ENCODE measurements at regions not wholly inside any gene's neighbourhood (a gene's known extent, or its start where the extent isn't known, plus 50 kb on each side); places are given as distances from the start of the nearest gene placed in this dataset.

DNA sequence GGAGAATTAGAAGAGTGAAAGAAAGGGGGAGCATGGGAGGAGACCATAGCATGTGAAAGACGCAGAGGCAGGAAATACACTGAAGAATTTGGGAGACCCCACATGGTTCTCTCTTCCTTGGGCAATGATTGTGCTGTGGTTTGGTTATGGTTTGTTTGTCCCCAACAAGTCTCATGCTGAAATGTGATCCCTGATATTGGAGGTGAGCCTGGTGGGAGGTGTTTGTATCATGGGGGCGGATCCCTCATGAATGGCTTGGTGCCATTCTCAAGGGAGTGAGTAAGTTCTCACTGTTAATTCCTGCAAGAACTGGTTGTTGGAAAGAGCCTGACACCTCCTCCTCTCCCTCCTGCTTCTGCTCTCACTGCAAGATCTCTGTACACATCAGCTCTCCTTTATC lies 78.6 kb upstream of the RAI2 start:
- Histone ChIP-seq H3K27ac (no peak overlapping the region), H3K36me3 (no peaks in the 10 kb centered on the region), H3K4me1 (no peaks in the 10 kb centered on the region), H3K27me3 (no peaks in the 10 kb centered on the region), H3K9me3 (no peaks in the 10 kb centered on the region), H3K4me3 (no peak overlapping the region)
- 63% methylated on average over 1 of the region's 2 CpGs; no CpG with 5 or more reads in 1 of the 2 donors for WGBS, 2 donors (ENCODE audit: low coverage in 1 of 2)
- TF ChIP-seq POLR2A (IDR thresholded peaks at IDR 0.05) (no peak), EP300 (IDR thresholded peaks at IDR 0.05) (no peak), POLR2AphosphoS5 (IDR thresholded peaks at IDR 0.05) (no peak)
- TF ChIP-seq, protein P1, sequence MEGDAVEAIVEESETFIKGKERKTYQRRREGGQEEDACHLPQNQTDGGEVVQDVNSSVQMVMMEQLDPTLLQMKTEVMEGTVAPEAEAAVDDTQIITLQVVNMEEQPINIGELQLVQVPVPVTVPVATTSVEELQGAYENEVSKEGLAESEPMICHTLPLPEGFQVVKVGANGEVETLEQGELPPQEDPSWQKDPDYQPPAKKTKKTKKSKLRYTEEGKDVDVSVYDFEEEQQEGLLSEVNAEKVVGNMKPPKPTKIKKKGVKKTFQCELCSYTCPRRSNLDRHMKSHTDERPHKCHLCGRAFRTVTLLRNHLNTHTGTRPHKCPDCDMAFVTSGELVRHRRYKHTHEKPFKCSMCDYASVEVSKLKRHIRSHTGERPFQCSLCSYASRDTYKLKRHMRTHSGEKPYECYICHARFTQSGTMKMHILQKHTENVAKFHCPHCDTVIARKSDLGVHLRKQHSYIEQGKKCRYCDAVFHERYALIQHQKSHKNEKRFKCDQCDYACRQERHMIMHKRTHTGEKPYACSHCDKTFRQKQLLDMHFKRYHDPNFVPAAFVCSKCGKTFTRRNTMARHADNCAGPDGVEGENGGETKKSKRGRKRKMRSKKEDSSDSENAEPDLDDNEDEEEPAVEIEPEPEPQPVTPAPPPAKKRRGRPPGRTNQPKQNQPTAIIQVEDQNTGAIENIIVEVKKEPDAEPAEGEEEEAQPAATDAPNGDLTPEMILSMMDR (IDR thresholded peaks at IDR 0.05), result no peak
- no peak for ATAC-seq

DNA sequence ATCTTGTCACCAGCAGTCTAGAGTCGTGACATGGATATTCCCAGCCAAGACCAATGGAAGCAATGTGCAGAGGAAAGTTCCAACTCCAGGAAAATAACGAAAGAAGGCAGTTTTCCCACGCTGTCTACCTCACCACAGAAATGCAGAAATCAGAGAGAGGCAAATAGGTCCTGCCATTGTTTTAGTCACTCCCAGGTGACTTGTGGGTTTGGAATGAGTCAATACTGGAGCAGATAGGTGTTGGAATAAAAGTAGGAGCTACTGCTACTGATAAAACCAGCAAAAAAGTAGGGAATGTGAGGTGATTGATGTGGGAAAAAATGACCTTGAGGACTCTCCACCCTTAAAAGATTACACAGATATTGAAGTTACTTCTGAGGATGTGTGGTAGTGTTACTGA lies 72.8 kb upstream of the RAI2 start:
- no peaks in the 10 kb centered on the region for H3K36me3 ChIP-seq
- no peak overlapping the region for H3K4me3 ChIP-seq
- TF ChIP-seq POLR2AphosphoS5 (IDR thresholded peaks at IDR 0.05), result no peak
- TF ChIP-seq EP300 (IDR thresholded peaks at IDR 0.05), result no peak
- TF ChIP-seq, protein P1 (IDR thresholded peaks at IDR 0.05), result no peak
- no peak for TF ChIP-seq POLR2A (IDR thresholded peaks at IDR 0.05)
- no peak overlapping the region for H3K27ac ChIP-seq
- H3K27me3 ChIP-seq, result no peaks in the 10 kb centered on the region
- H3K9me3 ChIP-seq, result no peaks in the 10 kb centered on the region
- WGBS, 2 donors (ENCODE audit: low coverage in 1 of 2), result 49% methylated on average over 3 of the region's 3 CpGs; no CpG with 5 or more reads in 1 of the 2 donors
- ATAC-seq, result no peak
- H3K4me1 ChIP-seq, result no peaks in the 10 kb centered on the region

DNA sequence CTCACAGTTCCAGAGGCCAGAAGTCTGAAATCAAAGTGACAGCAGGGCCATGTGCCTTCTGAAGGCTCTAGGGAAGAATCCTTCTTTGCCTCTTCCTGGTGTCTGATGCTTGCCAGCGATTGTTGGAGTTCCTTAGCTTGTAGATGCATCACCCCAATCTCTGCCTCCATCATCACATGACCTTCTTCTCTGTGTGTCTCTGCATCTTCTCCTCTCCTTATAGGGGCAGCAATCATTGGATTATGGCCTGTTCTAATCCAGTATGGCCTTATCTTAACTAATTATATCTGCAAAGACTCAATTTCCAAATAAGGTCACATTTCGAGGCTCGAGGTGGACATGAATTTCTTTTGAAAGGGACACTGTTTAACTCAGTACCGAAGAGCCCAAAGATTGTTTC lies 71.7 kb upstream of the RAI2 start:
- no peak overlapping the region for H3K4me3 ChIP-seq
- no peaks in the 10 kb centered on the region for H3K27me3 ChIP-seq
- H3K27ac ChIP-seq, result no peak overlapping the region
- no peak for ATAC-seq
- no peaks in the 10 kb centered on the region for H3K9me3 ChIP-seq
- 88 to 89% methylated on average over 4 of the region's 4 CpGs for WGBS, 2 donors (ENCODE audit: low coverage in 1 of 2)
- no peaks in the 10 kb centered on the region for H3K4me1 ChIP-seq
- H3K36me3 ChIP-seq, result no peaks in the 10 kb centered on the region
- no peak for TF ChIP-seq POLR2A (IDR thresholded peaks at IDR 0.05)
- TF ChIP-seq, protein P1 (IDR thresholded peaks at IDR 0.05), result no peak
- TF ChIP-seq EP300 (IDR thresholded peaks at IDR 0.05), result no peak
- TF ChIP-seq POLR2AphosphoS5 (IDR thresholded peaks at IDR 0.05), result no peak

DNA sequence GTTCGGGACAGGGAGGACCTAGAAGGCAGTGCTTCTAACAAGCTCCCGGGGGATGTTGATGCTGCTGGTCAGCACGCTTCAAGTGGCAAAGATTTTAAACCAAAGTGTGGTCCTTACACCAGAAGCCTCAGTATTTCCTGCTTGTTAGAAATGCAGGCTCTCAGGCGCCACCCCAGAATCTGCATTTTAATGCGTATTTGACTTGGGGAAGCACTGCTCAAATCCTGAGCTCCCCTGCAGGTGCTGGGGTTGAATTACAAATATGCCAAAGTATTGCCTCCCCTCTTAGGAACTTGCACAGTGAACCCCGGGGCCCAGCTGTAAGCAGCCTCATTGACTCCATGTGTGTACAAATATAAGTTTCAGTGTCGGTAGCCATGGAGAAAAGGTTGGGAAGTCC lies 70.8 kb upstream of the RAI2 start:
- Histone ChIP-seq H3K4me3 (no peak overlapping the region), H3K27me3 (no peaks in the 10 kb centered on the region), H3K4me1 (no peaks in the 10 kb centered on the region), H3K27ac (no peak overlapping the region), H3K36me3 (no peaks in the 10 kb centered on the region), H3K9me3 (no peaks in the 10 kb centered on the region)
- ATAC-seq, result no peak
- 50 to 100% methylated on average over 1 to 5 of the region's 7 CpGs for WGBS, 2 donors (ENCODE audit: low coverage in 1 of 2)
- TF ChIP-seq POLR2AphosphoS5 (IDR thresholded peaks at IDR 0.05) (no peak), EP300 (IDR thresholded peaks at IDR 0.05) (no peak), POLR2A (IDR thresholded peaks at IDR 0.05) (no peak)
- TF ChIP-seq, protein P1 (IDR thresholded peaks at IDR 0.05), result no peak

DNA sequence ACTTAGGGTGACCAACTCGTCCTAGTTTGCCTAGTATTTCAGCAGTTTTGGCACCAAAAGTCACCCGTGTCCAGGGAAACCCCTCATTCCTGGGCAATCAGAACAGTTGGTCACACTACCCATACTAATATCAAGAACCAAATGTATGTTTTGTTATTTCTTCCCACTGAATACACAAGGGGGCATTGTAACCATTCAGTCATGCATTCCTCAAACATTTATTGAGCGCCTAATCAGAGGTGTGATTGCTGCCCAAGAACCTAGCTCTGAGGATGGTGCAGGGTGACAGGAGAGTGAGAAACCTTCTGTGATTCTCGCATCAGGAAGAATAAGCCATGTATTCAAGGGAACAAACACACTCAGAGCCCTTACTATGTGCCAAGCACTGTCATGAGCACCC lies 69.8 kb upstream of the RAI2 start:
- WGBS, 2 donors (ENCODE audit: low coverage in 1 of 2), result 33 to 80% methylated on average over 2 of the region's 4 CpGs
- TF ChIP-seq POLR2AphosphoS5 (IDR thresholded peaks at IDR 0.05), result no peak
- no peak for TF ChIP-seq EP300 (IDR thresholded peaks at IDR 0.05)
- TF ChIP-seq, protein P1 (IDR thresholded peaks at IDR 0.05), result no peak
- no peak for TF ChIP-seq POLR2A (IDR thresholded peaks at IDR 0.05)
- ATAC-seq, result no peak

More for the DNA sequence above, 69.8 kb upstream of the RAI2 start:
- Histone ChIP-seq H3K4me1 (no peaks in the 10 kb centered on the region), H3K9me3 (no peaks in the 10 kb centered on the region), H3K4me3 (no peak overlapping the region), H3K27me3 (no peaks in the 10 kb centered on the region), H3K36me3 (no peaks in the 10 kb centered on the region), H3K27ac (no peak overlapping the region)

All from gastroesophageal sphincter (tissue), 4 donors.